Stimulated activated CD4-positive, alpha-beta T cell treated with anti-CD3 and anti-CD28 coated beads, Interleukin-15, amount 100 ng/mL, for 24 hours (primary cell): ENCODE measurements at regions not wholly inside any gene's neighbourhood (a gene's known extent, or its start where the extent isn't known, plus 50 kb on each side); places are given as distances from the start of the nearest gene placed in this dataset.
A peak's percentile ranks its signal among the peaks of the same experiment; 100 is the strongest.

ENCODE experiments used
- DNase-seq: peaks from one replicate; pipeline ENCODE4 v3.0.0-alpha.2; 2020

- DNase-seq = peak; percentile 42
These were observed 151.9 kb upstream of the LINGO1 start for GRCh38 chr15:77784361-77785292.

GRCh38 chr15:77783636-77784035, 150.9 kb upstream of the LINGO1 start:
- DNase-seq = no peak

GRCh38 chr15:77782691-77783090, 150.0 kb upstream of the LINGO1 start:
- no peak for DNase-seq

GRCh38 chr15:77781946-77782240, 149.2 kb upstream of the LINGO1 start:
- DNase-seq = no peak

GRCh38 chr15:77781151-77781945, 148.6 kb upstream of the LINGO1 start:
- no peak for DNase-seq

GRCh38 chr15:77778802-77779201, 146.1 kb upstream of the LINGO1 start:
- no peak for DNase-seq

GRCh38 chr15:77775837-77776236, 143.1 kb upstream of the LINGO1 start:
- no peak for DNase-seq

GRCh38 chr15:77775373-77775772, 142.7 kb upstream of the LINGO1 start:
- no peak for DNase-seq

GRCh38 chr15:77774350-77774749, 141.6 kb upstream of the LINGO1 start:
- no peak for DNase-seq

- no peak for DNase-seq
These were observed 141.2 kb upstream of the LINGO1 start for GRCh38 chr15:77773903-77774302.

GRCh38 chr15:77772641-77773402, 140.1 kb upstream of the LINGO1 start:
- DNase-seq = no peak

GRCh38 chr15:77771616-77772015, 138.9 kb upstream of the LINGO1 start:
- DNase-seq = no peak

GRCh38 chr15:77769700-77770099, 137.0 kb upstream of the LINGO1 start:
- DNase-seq = no peak

GRCh38 chr15:77768521-77769078, 135.9 kb upstream of the LINGO1 start:
- no peak for DNase-seq

- DNase-seq = no peak
These were observed 135.4 kb upstream of the LINGO1 start for GRCh38 chr15:77768107-77768506.

- DNase-seq = no peak
These were observed 131.4 kb upstream of the LINGO1 start for GRCh38 chr15:77764095-77764494.

GRCh38 chr15:77762747-77763355, 130.1 kb upstream of the LINGO1 start:
- no peak for DNase-seq

GRCh38 chr15:77759896-77760592, 127.3 kb upstream of the LINGO1 start:
- no peak for DNase-seq

GRCh38 chr15:77753939-77754338, 121.2 kb upstream of the LINGO1 start:
- no peak for DNase-seq

GRCh38 chr15:77753281-77753873, 120.7 kb upstream of the LINGO1 start:
- DNase-seq = no peak

GRCh38 chr15:77749998-77750540, 117.4 kb upstream of the LINGO1 start:
- DNase-seq = no peak
